NCI-H2196 (cell line): ENCODE measurements at regions not wholly inside any gene's neighbourhood (a gene's known extent, or its start where the extent isn't known, plus 50 kb on each side); places are given as distances from the start of the nearest gene placed in this dataset.

ENCODE experiments used
- DNase-seq: peaks from one replicate; lab custom pipeline; 2025; ENCODE audit not compliant: unreplicated experiment; lab: John Stamatoyannopoulos, UW

- no peak for DNase-seq
These were observed 56.6 kb upstream of the SMOC2 start for GRCh38 chr6:168384045-168385036.

GRCh38 chr6:168385037-168385759 is 55.8 kb upstream of the SMOC2 start:
- DNase-seq = peak; percentile 2

GRCh38 chr6:168385858-168386735 is 54.9 kb upstream of the SMOC2 start:
- peak; percentile 3 for DNase-seq

GRCh38 chr6:168386973-168387372 is 54.0 kb upstream of the SMOC2 start:
- no peak for DNase-seq

GRCh38 chr6:168387426-168387825 is 53.6 kb upstream of the SMOC2 start:
- DNase-seq = no peak

GRCh38 chr6:168387911-168388310 is 53.1 kb upstream of the SMOC2 start:
- no peak for DNase-seq

GRCh38 chr6:168388641-168389633 is 52.0 kb upstream of the SMOC2 start:
- peak; percentile 66 for DNase-seq

GRCh38 chr6:168390749-168391420 is 50.1 kb upstream of the SMOC2 start:
- no peak for DNase-seq
